Omental fat pad (tissue), 3 donors: ENCODE measurements at regions not wholly inside any gene's neighbourhood (a gene's known extent, or its start where the extent isn't known, plus 50 kb on each side); places are given as distances from the start of the nearest gene placed in this dataset.
"Not testable (repeated sequence)": the region's sequence is repeated elsewhere in the genome, so short reads cannot be mapped to it uniquely, and the experiment has no call there.

Source experiments
- ATAC-seq: fragments of 150-250 bp; one replicate; pipeline ENCODE4 v1.9.1; 2016; ENCODE audit warnings: mild to moderate bottlenecking, moderate library complexity; ENCODE audit not compliant: low FRiP score
- DNase-seq: peaks from one replicate; pipeline ENCODE4 v3.0.0-alpha.2; 2019; ENCODE audit warnings: low spot score
- CTCF ChIP-seq, 3 donors: fragments of 450-650 bp; IDR thresholded peaks; one replicate each; pipeline ENCODE4 v1.5.1; 2016 to 2017; ENCODE audit warnings: antibody characterized with exemption in 3 of 3, mild to moderate bottlenecking in 3 of 3, moderate library complexity in 2 of 3

- no peak for ATAC-seq
- no peak for TF ChIP-seq CTCF (IDR thresholded peaks at IDR 0.05)
- no peak for DNase-seq
Measured at GRCh38 chr7:142638581-142638980, 110.7 kb upstream of the PRSS1 start.

GRCh38 chr7:142637240-142637639, 112.0 kb upstream of the PRSS1 start:
- no peak for DNase-seq
- no peak for ATAC-seq
- no peak for TF ChIP-seq CTCF (IDR thresholded peaks at IDR 0.05)

- ATAC-seq, result no peak
- no peak for TF ChIP-seq CTCF (IDR thresholded peaks at IDR 0.05)
- no peak for DNase-seq
Measured at GRCh38 chr7:142636751-142637150, 112.5 kb upstream of the PRSS1 start.

- not testable (repeated sequence) for ATAC-seq, DNase-seq
Measured at GRCh38 chr7:142636107-142636506, 113.2 kb upstream of the PRSS1 start.

GRCh38 chr7:142632271-142633134, 116.8 kb upstream of the PRSS1 start:
- ATAC-seq (peak; percentile 70), DNase-seq (no peak)
- TF ChIP-seq CTCF (IDR thresholded peaks at IDR 0.05), result peak in 1 of 3 donors; percentile 53

GRCh38 chr7:142629588-142630260, 119.5 kb upstream of the PRSS1 start:
- no peak for TF ChIP-seq CTCF (IDR thresholded peaks at IDR 0.05)
- ATAC-seq (no peak), DNase-seq (no peak)

GRCh38 chr7:142628945-142629344, 120.3 kb upstream of the PRSS1 start:
- no peak for ATAC-seq
- DNase-seq, result no peak
- no peak for TF ChIP-seq CTCF (IDR thresholded peaks at IDR 0.05)

GRCh38 chr7:142627223-142627622, 122.0 kb upstream of the PRSS1 start:
- ATAC-seq, DNase-seq: not testable (repeated sequence)
